HUES64 (cell line): ENCODE measurements at regions not wholly inside any gene's neighbourhood (a gene's known extent, or its start where the extent isn't known, plus 50 kb on each side); places are given as distances from the start of the nearest gene placed in this dataset.

ENCODE experiments used
- H3K27ac ChIP-seq: 2 replicates; pipeline ENCODE4 v1.7.0; 2013; ENCODE audit warnings: low read depth, low read length, inconsistent platforms
- H3K27me3 ChIP-seq: 2 replicates; pipeline ENCODE4 v1.6.1; 2013; ENCODE audit warnings: mild to moderate bottlenecking, low read length; ENCODE audit not compliant: insufficient read depth
- H3K36me3 ChIP-seq: 2 replicates; pipeline ENCODE4 v1.6.1; 2013; ENCODE audit warnings: mild to moderate bottlenecking, low read length; ENCODE audit not compliant: insufficient read depth
- H3K4me1 ChIP-seq: 2 replicates; pipeline ENCODE4 v1.6.1; 2013; ENCODE audit warnings: mild to moderate bottlenecking, low read length, moderate library complexity; ENCODE audit not compliant: insufficient read depth
- H3K4me3 ChIP-seq: 2 replicates; pipeline ENCODE4 v1.5.1; 2013; ENCODE audit warnings: mild to moderate bottlenecking, low read length, moderate library complexity
- H3K9ac ChIP-seq: 2 replicates; pipeline ENCODE4 v1.6.1; 2013; ENCODE audit warnings: mild to moderate bottlenecking, low read depth, low read length
- H3K9me3 ChIP-seq: 2 replicates; pipeline ENCODE4 v1.6.1; 2013; ENCODE audit warnings: low read depth, low read length; ENCODE audit not compliant: insufficient read depth
- WGBS: fragments of 150-250, 120-280 bp; methylation state at CpG from one replicate; pipeline ENCODE4 v1.1.7; 2013; ENCODE audit warnings: missing lambda C conversion rate; 5-methylcytosine and 5-hydroxymethylcytosine counted together

DNA sequence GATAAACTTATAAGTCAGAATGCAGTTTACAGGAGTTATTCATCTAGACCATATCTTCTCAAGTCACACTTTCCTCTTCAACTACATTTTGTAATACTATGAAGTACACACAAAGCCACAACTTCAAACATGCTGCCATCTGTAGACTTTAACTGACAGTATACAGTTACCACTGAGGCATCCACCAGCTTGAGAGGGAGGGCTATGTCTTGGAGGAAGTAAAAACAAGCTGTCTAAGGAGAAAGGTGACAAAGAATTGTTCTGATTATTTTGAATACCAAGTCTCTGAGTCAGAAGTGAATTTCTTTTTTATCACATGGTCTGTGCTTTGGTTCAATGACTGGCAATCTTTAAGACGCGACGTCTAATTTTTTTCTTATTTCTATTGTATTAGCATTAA is 97.6 kb upstream of the CDH10 start:
- Histone ChIP-seq H3K4me3 (no peak overlapping the region), H3K9ac (no peak overlapping the region), H3K36me3 (no peaks in the 10 kb centered on the region), H3K4me1 (no peaks in the 10 kb centered on the region), H3K27ac (no peak overlapping the region), H3K9me3 (no peaks in the 10 kb centered on the region), H3K27me3 (no peaks in the 10 kb centered on the region)
- 100% methylated on average over 3 of the region's 3 CpGs for WGBS

DNA sequence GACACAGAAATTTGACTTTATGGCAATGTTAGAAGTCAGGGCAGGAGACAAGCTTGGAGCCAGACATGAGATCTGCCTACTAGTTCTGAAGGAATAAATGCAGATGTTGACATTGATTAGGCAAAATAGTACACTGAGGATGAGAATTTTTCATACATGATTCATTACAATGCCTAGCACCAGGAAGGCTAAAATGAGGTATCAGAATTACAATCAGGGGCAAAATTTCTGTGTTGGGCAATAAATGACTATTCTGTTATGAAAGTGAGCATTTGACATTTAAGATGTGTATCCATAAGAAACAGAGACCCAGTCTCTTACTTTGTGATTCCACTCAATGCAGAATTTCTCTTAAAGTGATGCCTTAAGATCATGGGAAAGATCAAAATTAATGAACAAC is 92.4 kb upstream of the CDH10 start:
- Histone ChIP-seq H3K4me3 (no peak overlapping the region), H3K9me3 (no peaks in the 10 kb centered on the region), H3K36me3 (no peaks in the 10 kb centered on the region), H3K4me1 (no peaks in the 10 kb centered on the region), H3K27me3 (no peaks in the 10 kb centered on the region), H3K9ac (no peak overlapping the region), H3K27ac (no peak overlapping the region)

DNA sequence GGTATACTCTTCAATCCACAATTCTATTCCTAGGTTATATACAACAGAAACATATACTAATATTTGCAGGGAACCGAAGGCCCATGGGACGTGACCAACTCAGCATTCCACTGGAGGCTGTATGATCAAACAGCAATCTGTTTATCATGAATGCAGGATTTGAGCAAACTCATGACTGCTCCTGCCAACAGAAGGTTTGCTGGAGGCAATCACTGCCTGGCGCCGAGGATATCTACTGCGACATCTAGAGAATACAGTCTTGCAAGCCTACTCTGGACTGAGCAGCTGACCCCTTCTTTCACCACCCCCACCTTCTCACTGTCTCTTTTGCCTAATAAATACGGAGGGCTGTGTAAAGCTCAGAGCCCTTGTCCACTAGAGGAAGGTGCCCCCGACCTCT is 90.5 kb upstream of the CDH10 start:
- Histone ChIP-seq H3K27me3 (no peaks in the 10 kb centered on the region), H3K36me3 (no peaks in the 10 kb centered on the region), H3K9ac (no peak overlapping the region), H3K4me1 (no peaks in the 10 kb centered on the region), H3K4me3 (no peak overlapping the region), H3K9me3 (no peaks in the 10 kb centered on the region), H3K27ac (no peak overlapping the region)
- 97% methylated on average over 7 of the region's 7 CpGs for WGBS

DNA sequence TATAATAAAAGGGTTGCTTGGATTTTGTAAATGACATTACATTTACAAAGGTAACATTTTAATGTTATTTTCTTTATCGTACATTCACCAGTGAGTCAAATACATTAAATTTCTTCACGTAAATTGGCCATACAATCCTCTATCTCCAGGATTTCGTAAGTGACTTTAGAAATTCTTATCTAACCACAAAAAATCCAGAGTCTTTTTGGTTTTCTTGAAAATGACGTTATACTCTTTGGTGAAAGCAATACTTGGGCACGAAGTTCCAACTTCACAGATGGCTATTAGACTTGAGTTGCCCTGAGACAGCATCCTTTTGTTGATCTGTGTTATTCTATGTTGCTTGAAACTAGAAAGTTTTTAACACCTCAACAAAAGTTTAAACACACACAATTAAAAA is 87.4 kb upstream of the CDH10 start:
- no peaks in the 10 kb centered on the region for H3K9me3 ChIP-seq
- H3K9ac ChIP-seq = no peak overlapping the region
- H3K36me3 ChIP-seq = no peaks in the 10 kb centered on the region
- H3K4me3 ChIP-seq = no peak overlapping the region
- 95% methylated on average over 5 of the region's 5 CpGs for WGBS
- no peaks in the 10 kb centered on the region for H3K4me1 ChIP-seq
- no peak overlapping the region for H3K27ac ChIP-seq
- no peaks in the 10 kb centered on the region for H3K27me3 ChIP-seq

DNA sequence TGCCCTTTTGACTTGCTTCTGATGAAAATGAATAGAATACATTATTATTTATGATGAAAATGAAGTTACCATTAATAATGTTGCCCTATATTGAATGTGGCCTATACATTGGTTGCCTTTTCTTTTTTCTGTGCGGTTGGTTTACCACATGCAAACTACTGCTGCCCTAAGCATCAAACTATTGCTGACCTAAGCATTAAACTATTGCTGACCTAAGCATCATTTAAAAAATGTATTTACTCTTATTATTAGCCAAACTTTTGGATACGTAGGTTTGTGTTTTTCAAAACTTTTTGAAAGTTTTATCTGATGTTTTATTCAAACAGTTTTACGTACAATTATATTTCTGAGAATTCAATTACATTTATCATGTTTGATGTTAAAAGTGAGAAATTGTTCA is 76.0 kb upstream of the CDH10 start:
- no peaks in the 10 kb centered on the region for H3K27me3 ChIP-seq
- no peaks in the 10 kb centered on the region for H3K36me3 ChIP-seq
- H3K9me3 ChIP-seq = peaks cover 2% of the 10 kb centered on the region; the same call in 1 of the 2 replicates
- H3K4me3 ChIP-seq = no peak overlapping the region
- H3K27ac ChIP-seq = no peak overlapping the region
- 100% methylated on average over 1 of the region's 3 CpGs for WGBS
- no peaks in the 10 kb centered on the region for H3K4me1 ChIP-seq
- no peak overlapping the region for H3K9ac ChIP-seq

DNA sequence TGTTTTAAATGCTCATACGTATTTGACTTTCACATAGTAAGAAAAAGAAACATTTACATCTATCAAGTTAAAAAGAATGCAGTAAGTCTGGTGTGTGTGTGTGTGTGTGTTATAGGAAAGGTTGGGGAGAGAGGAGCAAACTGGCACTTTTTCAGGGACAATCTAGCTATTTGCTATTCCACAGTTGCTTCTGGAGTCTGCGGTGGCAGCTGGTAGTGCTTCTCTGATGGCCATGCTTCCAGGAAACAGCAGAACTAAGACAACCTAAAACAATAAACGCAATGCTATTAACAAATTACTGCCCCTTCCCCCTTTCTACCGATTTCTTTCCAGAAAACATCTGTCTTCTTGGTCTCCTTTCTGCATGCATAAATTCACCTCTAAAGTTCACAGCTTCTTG is 70.0 kb upstream of the CDH10 start:
- 89% methylated on average over 3 of the region's 4 CpGs for WGBS
- H3K4me1 ChIP-seq = no peaks in the 10 kb centered on the region
- H3K9me3 ChIP-seq = no peaks in the 10 kb centered on the region
- H3K27me3 ChIP-seq = no peaks in the 10 kb centered on the region
- H3K36me3 ChIP-seq = no peaks in the 10 kb centered on the region
- no peak overlapping the region for H3K4me3 ChIP-seq
- H3K27ac ChIP-seq = no peak overlapping the region
- no peak overlapping the region for H3K9ac ChIP-seq

DNA sequence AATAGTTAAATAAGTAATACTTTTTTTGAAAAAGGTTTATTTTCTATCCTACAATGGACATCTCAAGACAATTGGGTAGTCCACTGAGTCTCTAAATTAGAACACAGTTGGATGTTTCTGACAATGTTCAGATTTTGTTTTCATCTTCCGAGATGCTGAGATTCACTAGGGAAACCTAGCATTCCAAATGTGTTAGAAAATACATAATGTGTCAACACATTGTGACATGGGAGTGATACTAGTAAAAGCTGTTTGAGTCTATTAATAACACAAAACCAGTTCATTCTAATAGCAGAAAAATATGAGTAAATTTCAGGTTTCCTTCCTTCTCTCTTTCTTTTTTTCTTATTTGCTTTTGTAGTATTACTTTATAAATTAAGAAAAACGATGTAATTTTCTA is 68.2 kb upstream of the CDH10 start:
- H3K36me3 ChIP-seq = no peaks in the 10 kb centered on the region
- H3K4me1 ChIP-seq = no peaks in the 10 kb centered on the region
- WGBS = 55% methylated on average over 2 of the region's 2 CpGs
- no peaks in the 10 kb centered on the region for H3K27me3 ChIP-seq
- H3K9me3 ChIP-seq = no peaks in the 10 kb centered on the region
- H3K4me3 ChIP-seq = no peak overlapping the region
- no peak overlapping the region for H3K9ac ChIP-seq
- H3K27ac ChIP-seq = no peak overlapping the region

DNA sequence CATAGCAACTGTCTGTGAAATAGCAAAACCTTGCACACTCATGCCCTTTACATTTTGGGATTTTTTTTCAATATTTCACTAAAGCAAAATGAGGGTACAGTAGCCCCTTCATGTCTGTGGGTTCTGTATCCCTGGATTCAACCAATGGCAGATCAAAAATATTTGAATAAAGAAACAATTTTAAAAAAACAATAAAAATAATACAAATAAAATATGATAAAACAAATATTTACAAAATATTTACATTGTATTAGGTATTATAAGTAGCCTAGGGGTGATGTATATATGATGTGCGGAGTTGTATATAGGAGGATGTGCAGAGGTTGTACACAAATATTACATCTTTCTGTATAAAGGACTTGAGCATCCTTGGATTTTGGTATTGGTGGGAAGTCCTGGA is 67.3 kb upstream of the CDH10 start:
- no peaks in the 10 kb centered on the region for H3K9me3 ChIP-seq
- no peaks in the 10 kb centered on the region for H3K36me3 ChIP-seq
- no peak overlapping the region for H3K9ac ChIP-seq
- no CpG with 5 or more reads among the region's 1 CpG for WGBS
- no peak overlapping the region for H3K27ac ChIP-seq
- H3K4me3 ChIP-seq = no peak overlapping the region
- H3K27me3 ChIP-seq = no peaks in the 10 kb centered on the region
- no peaks in the 10 kb centered on the region for H3K4me1 ChIP-seq

DNA sequence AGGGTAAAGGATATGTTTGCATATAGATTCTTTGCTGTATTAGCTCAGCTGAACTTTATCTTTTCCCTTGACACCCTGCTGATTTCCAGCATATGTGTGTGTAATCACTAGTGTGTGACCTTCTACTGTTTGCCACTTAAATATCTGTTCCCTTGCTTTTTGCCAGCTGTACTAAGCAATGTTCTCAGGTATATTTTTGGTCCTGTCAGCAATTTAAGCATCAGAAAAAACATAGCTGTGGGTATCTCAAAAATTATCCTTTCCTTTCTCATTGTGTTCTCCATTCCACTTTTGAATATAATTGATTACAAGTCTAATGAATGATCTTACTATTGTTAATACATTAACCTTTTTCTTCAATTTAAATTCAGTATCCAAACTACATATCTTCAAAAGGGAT is 59.2 kb upstream of the CDH10 start:
- Histone ChIP-seq H3K36me3 (no peaks in the 10 kb centered on the region), H3K27ac (no peak overlapping the region), H3K9ac (no peak overlapping the region), H3K27me3 (no peaks in the 10 kb centered on the region), H3K9me3 (no peaks in the 10 kb centered on the region), H3K4me1 (no peaks in the 10 kb centered on the region), H3K4me3 (no peak overlapping the region)
